ENCODE measurements at regions not wholly inside any gene's neighbourhood (a gene's known extent, or its start where the extent isn't known, plus 50 kb on each side); places are given as distances from the start of the nearest gene placed in this dataset.

- no peak for DNase-seq (ENCODE audit: low read depth)
These were observed 70.8 kb upstream of the NXT1 start for GRCh38 chr20:23279836-23280235.

GRCh38 chr20:23278172-23278571 is 72.4 kb upstream of the NXT1 start:
- DNase-seq (ENCODE audit: low read depth): no peak

DNA sequence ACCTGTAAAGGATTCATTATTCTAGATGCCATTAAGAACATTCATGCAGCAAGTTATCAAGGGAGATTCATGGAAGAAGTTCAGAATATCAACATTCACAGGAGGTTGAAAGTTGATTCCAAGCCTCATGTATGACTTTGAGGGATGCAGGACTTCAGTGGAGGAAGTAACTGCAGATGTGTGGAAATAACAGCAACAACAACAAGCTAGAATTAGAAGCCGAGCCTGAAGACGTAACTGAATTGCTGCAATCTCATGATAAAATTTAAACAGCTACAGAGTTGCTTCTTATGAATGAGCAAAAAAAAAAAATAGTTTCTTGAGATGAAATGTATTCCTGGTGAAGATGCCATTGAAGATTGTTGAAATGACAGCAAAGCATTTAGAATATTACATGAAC is 73.3 kb upstream of the NXT1 start:
- no peak for DNase-seq (ENCODE audit: low read depth)

DNA sequence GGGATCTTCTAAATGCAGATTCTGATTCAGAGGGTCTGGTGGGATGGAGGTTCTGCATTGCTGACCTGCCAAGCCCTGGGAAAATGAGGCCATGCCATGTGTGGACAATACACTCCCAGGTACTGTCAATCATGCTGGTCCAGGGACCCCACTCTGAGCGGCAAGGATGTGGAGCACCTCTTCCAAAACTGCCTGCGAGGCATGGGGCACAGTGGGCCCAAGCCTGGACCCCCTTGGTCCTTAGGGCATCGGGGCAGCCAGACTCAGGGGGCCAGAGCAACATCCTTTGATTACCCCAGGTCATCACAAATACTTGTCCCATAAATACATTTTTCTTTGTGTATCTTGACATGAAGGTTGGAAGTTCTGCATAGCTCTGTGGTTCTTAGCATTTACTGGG is 76.8 kb upstream of the NXT1 start:
- no peak for DNase-seq (ENCODE audit: low read depth)

DNA sequence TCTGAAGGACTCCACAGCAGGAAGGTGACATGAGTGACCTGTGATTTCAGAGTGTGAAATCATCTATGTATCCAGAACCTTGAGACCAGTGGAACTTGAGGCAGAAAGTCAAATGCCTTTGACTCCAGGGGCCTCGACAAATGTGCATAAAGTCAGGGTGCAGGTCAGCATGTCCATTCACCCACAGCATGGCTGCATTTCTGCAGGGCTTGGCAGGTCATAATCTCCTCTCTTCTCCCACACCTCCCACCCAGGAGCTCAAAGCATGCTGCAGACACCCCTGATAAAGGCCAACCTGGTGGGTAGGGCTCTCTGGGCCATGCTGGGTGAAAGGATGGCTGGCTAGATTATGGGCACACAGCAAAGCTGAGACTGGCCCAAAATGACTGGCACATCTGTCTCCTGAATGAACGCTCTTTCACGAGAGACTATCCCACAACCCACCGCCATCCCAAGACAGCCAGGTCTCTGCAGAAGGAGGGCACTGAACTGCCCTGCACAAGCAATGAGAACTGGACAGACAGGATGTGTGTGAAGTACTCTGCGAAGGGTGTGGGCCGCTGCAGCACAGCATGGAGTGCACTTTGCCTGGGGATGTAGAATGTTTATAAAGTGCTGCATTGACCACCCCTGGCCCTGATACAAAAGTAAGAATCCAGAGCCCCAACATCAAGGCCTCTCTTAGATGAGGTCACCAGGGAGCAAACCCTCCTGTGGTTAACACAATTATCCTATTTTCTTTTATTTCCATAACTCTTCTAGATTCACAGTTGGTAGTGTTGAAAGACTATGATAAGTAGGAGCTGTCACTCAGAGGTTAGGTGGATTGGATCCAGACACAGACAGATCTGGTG is 78.2 kb upstream of the NXT1 start:
- no peak for DNase-seq (ENCODE audit: low read depth)

DNA sequence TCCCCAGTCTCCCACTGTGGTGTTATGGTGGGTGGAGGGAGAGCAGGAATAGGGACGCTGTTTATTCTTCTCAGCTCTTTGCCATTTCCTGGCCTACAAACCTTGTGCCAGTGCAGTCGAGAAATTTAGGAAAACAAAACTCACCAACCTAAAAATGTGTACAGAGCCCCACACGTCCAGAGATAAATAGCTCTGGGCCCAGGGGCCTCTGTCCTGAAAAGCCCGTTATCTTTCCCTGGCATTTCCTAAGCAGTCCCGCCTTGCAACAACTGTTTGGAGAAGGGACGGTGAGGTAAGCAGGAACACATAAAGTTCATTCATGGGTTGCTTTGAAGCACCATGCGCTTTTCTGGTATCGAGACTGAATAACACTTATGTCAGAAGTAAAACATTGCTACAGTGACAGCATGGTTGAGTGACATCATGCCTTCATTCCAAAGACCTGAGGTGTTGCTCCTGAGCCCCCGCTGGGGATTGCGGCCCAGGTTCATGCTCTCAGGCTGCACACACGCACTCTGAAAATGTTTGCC is 80.1 kb upstream of the NXT1 start:
- DNase-seq (ENCODE audit: low read depth): no peak

DNA sequence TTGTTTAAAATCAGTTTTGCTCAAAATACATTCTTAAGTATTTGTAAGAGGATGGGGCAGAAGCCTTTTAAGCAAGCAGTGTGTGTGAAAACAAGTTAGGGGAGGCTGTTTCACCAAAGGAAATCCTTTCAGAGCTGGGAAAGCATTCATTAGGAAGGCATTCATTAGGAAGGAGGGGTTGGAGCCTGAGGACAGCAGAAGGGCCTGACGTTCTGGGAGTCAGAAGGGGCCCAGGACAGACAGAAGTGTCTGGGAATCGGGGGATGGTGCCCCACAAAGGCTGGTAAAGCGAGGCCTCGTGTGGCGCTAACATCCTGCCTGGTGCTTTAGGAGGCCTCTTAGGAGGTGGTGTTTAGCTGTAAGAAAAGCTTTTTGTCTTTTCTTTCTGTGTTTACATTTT is 80.6 kb upstream of the NXT1 start:
- no peak for DNase-seq (ENCODE audit: low read depth)

- no peak for DNase-seq (ENCODE audit: low read depth)
These were observed 81.7 kb upstream of the NXT1 start for GRCh38 chr20:23268792-23269354.

DNA sequence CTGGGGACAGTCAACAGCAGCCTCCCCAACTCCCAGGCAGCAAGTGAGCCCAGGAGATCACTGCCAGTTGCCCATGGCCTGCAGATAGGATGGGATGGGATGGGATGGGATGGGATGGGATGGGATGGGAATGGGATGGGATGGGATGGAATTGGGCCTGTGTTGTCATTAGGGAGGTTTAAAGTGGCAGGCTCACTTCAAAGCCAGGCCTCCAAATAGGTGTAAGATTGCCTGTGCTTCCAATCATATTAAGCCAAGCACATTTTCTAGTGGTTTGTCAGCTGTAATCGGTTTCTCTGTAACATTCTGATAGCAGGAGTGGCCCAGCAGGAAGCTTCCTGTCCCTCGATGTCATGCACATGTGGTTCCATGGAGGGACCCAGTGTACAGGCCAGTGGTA is 82.7 kb upstream of the NXT1 start:
- no peak for DNase-seq (ENCODE audit: low read depth)

DNA sequence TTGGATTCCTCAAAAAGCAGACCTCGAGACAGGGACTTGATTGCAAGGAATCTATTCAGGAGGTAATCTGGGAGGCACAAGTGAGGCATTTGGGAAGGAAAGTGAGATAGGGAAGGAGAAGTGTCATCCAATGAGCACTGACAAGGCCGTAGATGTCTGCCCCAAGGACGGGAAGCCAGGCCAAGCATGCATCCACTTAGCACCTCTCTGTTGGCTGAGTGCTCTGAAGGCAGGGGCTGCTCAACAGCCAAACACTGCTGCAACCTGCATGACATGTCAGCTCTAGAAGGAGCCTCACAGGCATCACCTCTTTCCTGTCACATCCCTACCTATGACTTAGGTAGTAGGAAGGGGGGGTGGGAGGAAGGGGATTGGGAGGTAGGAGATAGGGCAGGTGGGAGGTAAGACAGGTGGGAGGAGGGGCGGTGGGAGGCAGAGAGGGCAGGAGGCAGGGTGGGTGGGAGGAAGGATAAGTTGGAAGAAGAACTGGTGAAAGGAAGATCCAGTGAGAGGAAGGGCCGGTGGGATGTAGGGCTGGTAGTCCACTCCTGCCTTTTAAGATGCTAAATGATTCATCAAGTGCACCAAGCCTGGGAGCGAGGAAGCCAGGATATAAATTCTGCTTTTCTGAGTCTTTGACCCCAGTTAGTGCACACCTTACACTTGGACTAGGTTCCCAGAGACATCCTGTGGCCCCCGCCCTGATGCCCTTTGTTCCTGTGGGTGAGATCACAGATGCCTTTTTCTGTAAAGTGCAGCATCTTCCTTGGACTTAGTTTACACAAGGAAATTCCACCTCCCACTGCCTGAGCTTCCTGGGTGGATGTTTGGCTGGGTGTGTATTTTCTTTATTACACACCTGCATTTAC is 83.8 kb upstream of the NXT1 start:
- DNase-seq (ENCODE audit: low read depth): no peak

GRCh38 chr20:23265226-23265625 is 85.4 kb upstream of the NXT1 start:
- no peak for DNase-seq (ENCODE audit: low read depth)

DNA sequence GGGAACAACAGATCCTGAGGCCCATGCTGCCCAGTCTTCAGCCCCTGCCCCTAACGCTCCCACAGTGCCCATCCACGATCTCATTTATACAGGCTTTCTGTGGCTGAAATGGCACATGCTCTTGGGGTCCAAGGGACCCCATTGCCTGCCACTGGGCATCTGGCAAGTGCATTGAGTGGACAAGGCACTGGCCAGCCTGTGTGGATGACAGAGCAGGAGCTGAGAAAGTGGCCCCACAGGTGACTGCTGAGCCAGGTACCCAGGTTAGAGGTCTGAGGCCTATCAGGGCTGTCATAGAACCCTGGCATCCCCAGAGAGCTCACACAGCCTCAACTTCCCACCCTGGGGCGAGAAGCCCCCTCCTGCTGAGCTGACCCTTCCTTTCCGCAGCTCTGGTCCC is 86.0 kb upstream of the NXT1 start:
- DNase-seq (ENCODE audit: low read depth): no peak

- DNase-seq (ENCODE audit: low read depth): no peak
These were observed 90.3 kb upstream of the NXT1 start for GRCh38 chr20:23260181-23260840.

GRCh38 chr20:23258747-23259121 is 91.9 kb upstream of the NXT1 start:
- no peak for DNase-seq (ENCODE audit: low read depth)

GRCh38 chr20:23257848-23258746 is 92.5 kb upstream of the NXT1 start:
- no peak for DNase-seq (ENCODE audit: low read depth)

- no peak for DNase-seq (ENCODE audit: low read depth)
These were observed 93.4 kb upstream of the NXT1 start for GRCh38 chr20:23257106-23257761.

DNA sequence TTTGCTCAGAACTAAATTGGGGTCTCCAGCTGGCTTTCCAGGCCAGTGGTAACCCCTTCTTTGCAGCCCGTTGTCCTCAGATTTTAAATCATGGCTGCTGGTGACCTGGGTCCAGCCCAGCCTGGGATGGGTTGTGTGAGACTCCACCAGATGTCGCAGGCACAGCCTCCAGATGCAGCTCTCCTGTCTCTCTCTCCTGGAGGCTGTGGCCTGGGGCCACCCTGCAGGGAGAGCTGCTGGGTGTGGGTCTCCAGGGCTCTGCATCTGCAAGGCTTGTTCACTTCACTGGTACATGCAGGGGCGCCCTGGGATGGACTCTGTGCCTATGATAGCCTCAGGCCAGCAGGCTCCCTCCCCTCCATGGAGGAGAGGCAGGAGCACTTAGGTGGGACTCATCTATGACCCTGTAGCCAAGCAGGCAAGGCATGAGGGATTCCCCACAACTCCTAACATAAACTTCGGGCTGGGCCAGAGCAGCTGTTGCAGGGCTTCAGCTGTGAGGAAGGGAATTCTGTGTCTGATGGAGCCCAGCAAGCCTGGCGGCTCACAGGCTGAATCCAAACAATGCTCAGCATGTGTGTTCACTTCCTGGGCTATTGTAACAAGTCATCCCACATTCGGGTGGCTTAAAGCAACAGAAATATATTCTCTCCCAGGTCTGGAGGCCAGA is 94.7 kb upstream of the NXT1 start:
- DNase-seq (ENCODE audit: low read depth): no peak

- DNase-seq (ENCODE audit: low read depth): no peak
These were observed 95.5 kb upstream of the NXT1 start for GRCh38 chr20:23255106-23255505.

DNA sequence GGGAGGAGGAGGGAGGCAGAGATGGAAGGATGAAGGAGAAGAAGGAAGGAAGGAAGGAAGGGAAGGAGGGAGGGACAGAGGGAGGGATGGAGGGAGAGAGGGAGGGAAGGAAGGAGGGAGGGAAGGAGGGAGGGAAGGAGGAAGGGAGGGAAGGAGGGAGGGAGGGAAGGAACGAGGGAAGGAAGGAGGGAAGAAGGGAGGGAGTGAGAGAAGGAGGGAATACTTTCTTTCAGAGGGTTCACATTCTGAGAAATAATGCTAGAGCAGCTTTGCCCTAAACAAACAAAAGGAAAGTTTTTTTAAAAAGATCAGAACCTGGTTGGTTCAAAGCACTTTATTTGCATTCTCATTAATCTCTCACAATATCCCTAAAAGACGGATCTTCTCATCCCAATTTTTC is 96.1 kb upstream of the NXT1 start:
- no peak for DNase-seq (ENCODE audit: low read depth)

GRCh38 chr20:23254034-23254433 is 96.6 kb upstream of the NXT1 start:
- no peak for DNase-seq (ENCODE audit: low read depth)

Measured in forelimb muscle (tissue), 1 donor.